ENCODE measurements at regions not wholly inside any gene's neighbourhood (a gene's known extent, or its start where the extent isn't known, plus 50 kb on each side); places are given as distances from the start of the nearest gene placed in this dataset.

- no peak for TF ChIP-seq ZC3H10 (CRISPR knock-in tag; IDR thresholded peaks at IDR 0.05)
- TF ChIP-seq TOX (CRISPR knock-in tag; IDR thresholded peaks at IDR 0.05; ENCODE audit: borderline replicate concordance), result no peak
- TF ChIP-seq, protein P1, sequence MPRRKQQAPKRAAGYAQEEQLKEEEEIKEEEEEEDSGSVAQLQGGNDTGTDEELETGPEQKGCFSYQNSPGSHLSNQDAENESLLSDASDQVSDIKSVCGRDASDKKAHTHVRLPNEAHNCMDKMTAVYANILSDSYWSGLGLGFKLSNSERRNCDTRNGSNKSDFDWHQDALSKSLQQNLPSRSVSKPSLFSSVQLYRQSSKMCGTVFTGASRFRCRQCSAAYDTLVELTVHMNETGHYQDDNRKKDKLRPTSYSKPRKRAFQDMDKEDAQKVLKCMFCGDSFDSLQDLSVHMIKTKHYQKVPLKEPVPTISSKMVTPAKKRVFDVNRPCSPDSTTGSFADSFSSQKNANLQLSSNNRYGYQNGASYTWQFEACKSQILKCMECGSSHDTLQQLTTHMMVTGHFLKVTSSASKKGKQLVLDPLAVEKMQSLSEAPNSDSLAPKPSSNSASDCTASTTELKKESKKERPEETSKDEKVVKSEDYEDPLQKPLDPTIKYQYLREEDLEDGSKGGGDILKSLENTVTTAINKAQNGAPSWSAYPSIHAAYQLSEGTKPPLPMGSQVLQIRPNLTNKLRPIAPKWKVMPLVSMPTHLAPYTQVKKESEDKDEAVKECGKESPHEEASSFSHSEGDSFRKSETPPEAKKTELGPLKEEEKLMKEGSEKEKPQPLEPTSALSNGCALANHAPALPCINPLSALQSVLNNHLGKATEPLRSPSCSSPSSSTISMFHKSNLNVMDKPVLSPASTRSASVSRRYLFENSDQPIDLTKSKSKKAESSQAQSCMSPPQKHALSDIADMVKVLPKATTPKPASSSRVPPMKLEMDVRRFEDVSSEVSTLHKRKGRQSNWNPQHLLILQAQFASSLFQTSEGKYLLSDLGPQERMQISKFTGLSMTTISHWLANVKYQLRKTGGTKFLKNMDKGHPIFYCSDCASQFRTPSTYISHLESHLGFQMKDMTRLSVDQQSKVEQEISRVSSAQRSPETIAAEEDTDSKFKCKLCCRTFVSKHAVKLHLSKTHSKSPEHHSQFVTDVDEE (CRISPR knock-in tag; IDR thresholded peaks at IDR 0.05), result no peak
- TF ChIP-seq ISL1 (CRISPR knock-in tag; IDR thresholded peaks at IDR 0.05), result no peak
- TF ChIP-seq, protein P2, sequence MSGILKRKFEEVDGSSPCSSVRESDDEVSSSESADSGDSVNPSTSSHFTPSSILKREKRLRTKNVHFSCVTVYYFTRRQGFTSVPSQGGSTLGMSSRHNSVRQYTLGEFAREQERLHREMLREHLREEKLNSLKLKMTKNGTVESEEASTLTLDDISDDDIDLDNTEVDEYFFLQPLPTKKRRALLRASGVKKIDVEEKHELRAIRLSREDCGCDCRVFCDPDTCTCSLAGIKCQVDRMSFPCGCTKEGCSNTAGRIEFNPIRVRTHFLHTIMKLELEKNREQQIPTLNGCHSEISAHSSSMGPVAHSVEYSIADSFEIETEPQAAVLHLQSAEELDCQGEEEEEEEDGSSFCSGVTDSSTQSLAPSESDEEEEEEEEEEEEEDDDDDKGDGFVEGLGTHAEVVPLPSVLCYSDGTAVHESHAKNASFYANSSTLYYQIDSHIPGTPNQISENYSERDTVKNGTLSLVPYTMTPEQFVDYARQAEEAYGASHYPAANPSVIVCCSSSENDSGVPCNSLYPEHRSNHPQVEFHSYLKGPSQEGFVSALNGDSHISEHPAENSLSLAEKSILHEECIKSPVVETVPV (CRISPR knock-in tag; IDR thresholded peaks at IDR 0.05), result no peak
- TF ChIP-seq POU6F1 (CRISPR knock-in tag; IDR thresholded peaks at IDR 0.05; ENCODE audit: borderline replicate concordance, low read depth), result no peak
- TF ChIP-seq GLIS3 (CRISPR knock-in tag; IDR thresholded peaks at IDR 0.05), result no peak
- ATAC-seq, result peak; percentile 84
Observed at GRCh38 chr2:160613466-160614153, 120.0 kb upstream of the RBMS1 start.

- TF ChIP-seq ZC3H10 (CRISPR knock-in tag; IDR thresholded peaks at IDR 0.05), result peak; percentile 80; the same call in 1 of the 2 replicates
- peak; percentile 40; the same call in 1 of the 2 replicates for TF ChIP-seq ISL1 (CRISPR knock-in tag; IDR thresholded peaks at IDR 0.05)
- no peak for TF ChIP-seq PATZ1 (CRISPR knock-in tag; IDR thresholded peaks at IDR 0.05; ENCODE audit: borderline replicate concordance)
- peak; percentile 88 for ATAC-seq
Observed at GRCh38 chr2:160614391-160614790, 120.8 kb upstream of the RBMS1 start.

DNA sequence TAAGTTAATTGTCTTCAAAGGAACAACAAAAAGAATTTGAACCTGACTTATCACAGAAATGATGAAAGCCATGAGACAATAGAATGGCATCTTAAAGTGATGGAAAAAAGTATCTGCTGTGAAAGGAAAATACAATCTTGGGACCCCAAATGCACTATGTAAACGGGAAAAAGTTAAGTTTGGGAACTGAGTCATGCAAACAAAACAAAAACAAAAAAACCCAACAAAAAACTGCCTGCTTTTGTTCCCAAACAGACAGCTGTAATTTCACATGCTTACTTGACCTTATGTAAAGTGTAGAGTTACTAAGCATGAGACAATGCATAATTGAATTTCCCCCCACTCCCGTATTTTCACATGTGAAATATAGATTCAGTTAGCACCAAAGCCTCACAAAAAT lies 122.1 kb upstream of the RBMS1 start:
- TF ChIP-seq ESRRG (CRISPR knock-in tag; IDR thresholded peaks at IDR 0.05), result no peak
- no peak for TF ChIP-seq PATZ1 (CRISPR knock-in tag; IDR thresholded peaks at IDR 0.05; ENCODE audit: borderline replicate concordance)
- TF ChIP-seq, protein P2 (CRISPR knock-in tag; IDR thresholded peaks at IDR 0.05), result no peak
- ATAC-seq, result no peak

DNA sequence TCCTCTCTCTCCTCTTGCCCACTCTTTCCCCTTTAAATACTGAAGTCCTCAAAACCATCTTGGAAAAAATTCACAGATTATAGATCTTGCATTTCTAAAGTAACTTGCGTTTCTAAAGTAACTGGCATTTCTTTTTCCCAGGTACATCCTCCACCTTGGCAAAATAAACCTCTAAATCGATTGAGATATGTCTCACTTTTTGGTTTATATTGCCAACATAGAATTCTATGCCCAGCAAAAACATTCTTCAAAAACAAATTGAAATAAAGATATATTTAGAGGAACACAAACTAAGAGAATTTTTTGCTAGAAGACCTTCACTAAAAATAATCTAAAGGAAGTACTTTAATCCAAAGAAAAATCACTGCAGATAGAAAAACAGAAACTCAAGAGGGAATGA lies 122.5 kb upstream of the RBMS1 start:
- ATAC-seq, result no peak
- TF ChIP-seq ZNF565 (CRISPR knock-in tag; conservative IDR thresholded peaks at IDR 0.05; ENCODE audit: low read depth), result no peak
- TF ChIP-seq GLIS3 (CRISPR knock-in tag; IDR thresholded peaks at IDR 0.05), result no peak

- ATAC-seq, result no peak
- TF ChIP-seq OSR1 (CRISPR knock-in tag; IDR thresholded peaks at IDR 0.05), result no peak
- TF ChIP-seq, protein P3, sequence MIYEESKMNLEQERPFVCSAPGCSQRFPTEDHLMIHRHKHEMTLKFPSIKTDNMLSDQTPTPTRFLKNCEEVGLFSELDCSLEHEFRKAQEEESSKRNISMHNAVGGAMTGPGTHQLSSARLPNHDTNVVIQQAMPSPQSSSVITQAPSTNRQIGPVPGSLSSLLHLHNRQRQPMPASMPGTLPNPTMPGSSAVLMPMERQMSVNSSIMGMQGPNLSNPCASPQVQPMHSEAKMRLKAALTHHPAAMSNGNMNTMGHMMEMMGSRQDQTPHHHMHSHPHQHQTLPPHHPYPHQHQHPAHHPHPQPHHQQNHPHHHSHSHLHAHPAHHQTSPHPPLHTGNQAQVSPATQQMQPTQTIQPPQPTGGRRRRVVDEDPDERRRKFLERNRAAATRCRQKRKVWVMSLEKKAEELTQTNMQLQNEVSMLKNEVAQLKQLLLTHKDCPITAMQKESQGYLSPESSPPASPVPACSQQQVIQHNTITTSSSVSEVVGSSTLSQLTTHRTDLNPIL (CRISPR knock-in tag; IDR thresholded peaks at IDR 0.05; ENCODE audit: low read depth), result no peak
- no peak for TF ChIP-seq ZNF70 (CRISPR knock-in tag; IDR thresholded peaks at IDR 0.05)
- no peak for TF ChIP-seq TCF4 (CRISPR knock-in tag; IDR thresholded peaks at IDR 0.05; ENCODE audit: borderline replicate concordance)
- no peak for TF ChIP-seq ZNF565 (CRISPR knock-in tag; conservative IDR thresholded peaks at IDR 0.05; ENCODE audit: low read depth)
- no peak for TF ChIP-seq ZNF8 (CRISPR knock-in tag; IDR thresholded peaks at IDR 0.05)
- TF ChIP-seq GLIS3 (CRISPR knock-in tag; IDR thresholded peaks at IDR 0.05), result no peak
- no peak for TF ChIP-seq PATZ1 (CRISPR knock-in tag; IDR thresholded peaks at IDR 0.05; ENCODE audit: borderline replicate concordance)
- TF ChIP-seq ISL1 (CRISPR knock-in tag; IDR thresholded peaks at IDR 0.05), result no peak
- TF ChIP-seq ZFP30 (CRISPR knock-in tag; IDR thresholded peaks at IDR 0.05), result no peak
- TF ChIP-seq ZFP3 (CRISPR knock-in tag; IDR thresholded peaks at IDR 0.05), result no peak
Observed at GRCh38 chr2:160621748-160622147, 128.1 kb upstream of the RBMS1 start.

Data from SK-N-SH treated with all-trans-retinoic acid at 6 μM for 48 hours (cell line).